ENCODE measurements at regions not wholly inside any gene's neighbourhood (a gene's known extent, or its start where the extent isn't known, plus 50 kb on each side); places are given as distances from the start of the nearest gene placed in this dataset.

DNA sequence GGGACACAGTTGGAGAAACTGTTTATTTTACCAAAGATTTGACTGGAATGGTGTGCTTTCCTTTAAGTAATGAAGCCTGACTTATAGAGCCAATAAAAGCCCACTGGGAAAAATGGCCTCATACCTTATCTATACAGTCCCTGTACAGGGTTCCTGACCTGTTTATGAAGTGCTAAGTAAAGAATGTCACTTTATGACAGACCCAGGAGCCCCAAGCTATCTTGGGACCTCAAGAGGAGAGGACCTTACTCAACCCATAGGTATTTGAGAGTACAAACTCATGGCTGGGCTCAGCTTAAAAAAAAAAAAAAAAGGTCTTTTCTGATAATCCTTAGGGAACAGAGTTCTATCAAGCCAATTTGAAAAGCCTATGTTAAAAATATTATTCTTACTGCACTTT is 1389.3 kb downstream of the RAPGEF2 start:
- no peak for TF ChIP-seq CTCF (IDR thresholded peaks at IDR 0.05; ENCODE audit: insufficient read depth in 1 of 2, low read depth in 1 of 2, low read length in 1 of 2, severe bottlenecking in 1 of 2, unreplicated experiment in 1 of 2)
- Mint-ChIP-seq H3K27me3 (ENCODE audit: insufficient read depth, unreplicated experiment) (no peaks in the 10 kb centered on the region), H3K4me1 (ENCODE audit: low read depth, unreplicated experiment) (peaks cover 7% of the 10 kb centered on the region), H3K4me3 (ENCODE audit: unreplicated experiment) (no peak overlapping the region), H3K9me3 (ENCODE audit: unreplicated experiment) (no peaks in the 10 kb centered on the region), H3K36me3 (ENCODE audit: insufficient read depth, unreplicated experiment) (peaks cover 6% of the 10 kb centered on the region), H3K27ac (ENCODE audit: unreplicated experiment) (no peak overlapping the region)
- CTCF ChIA-PET, result no interaction called here
- intact Hi-C loops (cut with micrococcal nuclease; ENCODE audit: unreplicated experiment), result no loop called here
- DNase-seq, result peak; percentile 51 to 69
- no peaks in the 10 kb centered on the region for H3K9me3 ChIP-seq
- H3K27me3 ChIP-seq (replicated peaks; ENCODE audit: control insufficient read depth, insufficient read depth, low read length), result no peaks in the 10 kb centered on the region
- no peak overlapping the region for H3K4me3 ChIP-seq (ENCODE audit: low read depth, low read length)
- BruUV-seq (replicated peaks), result no TSS peak
- POLR2A ChIA-PET, result no interaction called here
- H3K36me3 ChIP-seq (ENCODE audit: control insufficient read depth, insufficient read depth, low read length), result no peaks in the 10 kb centered on the region
- H3K4me1 ChIP-seq, result peaks cover 21% of the 10 kb centered on the region

DNA sequence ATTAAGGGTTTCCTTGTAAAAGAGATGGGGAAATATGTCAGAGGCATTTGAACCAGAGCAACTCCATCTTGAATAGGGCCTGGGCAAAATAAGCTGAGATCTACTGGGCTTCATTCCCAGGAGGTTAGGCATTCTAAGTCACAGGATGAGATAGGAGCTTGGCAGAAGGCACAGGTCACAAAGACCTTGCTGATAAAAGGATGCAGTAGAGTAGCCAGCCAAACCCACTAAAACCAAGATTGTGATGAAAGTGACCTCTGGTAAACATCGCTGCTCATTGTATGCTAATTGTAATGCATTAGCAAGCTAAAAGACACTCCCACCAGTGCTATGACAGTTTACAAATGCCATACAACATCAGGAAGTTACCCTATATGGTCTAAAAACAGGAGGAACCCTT is 1390.3 kb downstream of the RAPGEF2 start:
- Histone ChIP-seq H3K4me3 (ENCODE audit: low read depth, low read length) (no peak overlapping the region), H3K4me1 (peaks cover 21% of the 10 kb centered on the region), H3K9me3 (no peaks in the 10 kb centered on the region), H3K36me3 (ENCODE audit: control insufficient read depth, insufficient read depth, low read length) (no peaks in the 10 kb centered on the region), H3K27me3 (replicated peaks; ENCODE audit: control insufficient read depth, insufficient read depth, low read length) (no peaks in the 10 kb centered on the region)
- no peak for DNase-seq
- ChIA-PET POLR2A (no interaction called here), CTCF (no interaction called here)
- Mint-ChIP-seq H3K36me3 (ENCODE audit: insufficient read depth, unreplicated experiment) (peaks cover 6% of the 10 kb centered on the region), H3K4me3 (ENCODE audit: unreplicated experiment) (no peak overlapping the region), H3K27me3 (ENCODE audit: insufficient read depth, unreplicated experiment) (no peaks in the 10 kb centered on the region), H3K9me3 (ENCODE audit: unreplicated experiment) (no peaks in the 10 kb centered on the region), H3K27ac (ENCODE audit: unreplicated experiment) (no peak overlapping the region), H3K4me1 (ENCODE audit: low read depth, unreplicated experiment) (peaks cover 7% of the 10 kb centered on the region)
- intact Hi-C loops (cut with micrococcal nuclease; ENCODE audit: unreplicated experiment), result no loop called here
- no peak for TF ChIP-seq CTCF (IDR thresholded peaks at IDR 0.05; ENCODE audit: insufficient read depth in 1 of 2, low read depth in 1 of 2, low read length in 1 of 2, severe bottlenecking in 1 of 2, unreplicated experiment in 1 of 2)
- BruUV-seq (replicated peaks), result no TSS peak

DNA sequence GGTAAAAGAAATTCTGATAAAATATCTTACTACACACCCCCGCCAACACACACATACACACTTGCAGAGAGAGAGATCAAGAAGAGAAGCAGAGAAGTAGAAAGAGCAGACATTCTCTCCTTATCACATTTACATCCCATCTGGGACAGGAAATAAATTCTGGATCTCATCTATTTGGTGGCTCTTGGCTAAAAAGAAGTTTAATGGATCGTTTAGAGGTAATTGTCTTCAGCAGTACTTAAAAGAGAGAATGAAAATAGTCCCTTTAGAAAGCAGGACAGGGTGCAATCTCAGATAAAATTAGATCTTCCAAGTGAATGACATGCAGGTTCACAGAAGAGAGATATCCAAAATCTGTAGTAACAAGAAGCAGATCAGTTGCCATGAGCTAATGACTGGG is 1392.5 kb downstream of the RAPGEF2 start:
- no peak for TF ChIP-seq CTCF (IDR thresholded peaks at IDR 0.05; ENCODE audit: insufficient read depth in 1 of 2, low read depth in 1 of 2, low read length in 1 of 2, severe bottlenecking in 1 of 2, unreplicated experiment in 1 of 2)
- Mint-ChIP-seq H3K27me3 (ENCODE audit: insufficient read depth, unreplicated experiment) (no peaks in the 10 kb centered on the region), H3K9me3 (ENCODE audit: unreplicated experiment) (no peaks in the 10 kb centered on the region), H3K36me3 (ENCODE audit: insufficient read depth, unreplicated experiment) (peaks cover 6% of the 10 kb centered on the region), H3K4me1 (ENCODE audit: low read depth, unreplicated experiment) (peaks cover 7% of the 10 kb centered on the region), H3K4me3 (ENCODE audit: unreplicated experiment) (no peak overlapping the region), H3K27ac (ENCODE audit: unreplicated experiment) (no peak overlapping the region)
- POLR2A ChIA-PET, result no interaction called here
- no peak for DNase-seq
- Histone ChIP-seq H3K4me3 (ENCODE audit: low read depth, low read length) (no peak overlapping the region), H3K36me3 (ENCODE audit: control insufficient read depth, insufficient read depth, low read length) (no peaks in the 10 kb centered on the region), H3K27me3 (replicated peaks; ENCODE audit: control insufficient read depth, insufficient read depth, low read length) (no peaks in the 10 kb centered on the region), H3K9me3 (no peaks in the 10 kb centered on the region), H3K4me1 (peaks cover 21% of the 10 kb centered on the region)
- CTCF ChIA-PET, result no interaction called here
- no TSS peak for BruUV-seq (replicated peaks)
- intact Hi-C loops (cut with micrococcal nuclease; ENCODE audit: unreplicated experiment), result no loop called here

All from Caco-2 (cell line).